H1 (cell line): ENCODE measurements at regions not wholly inside any gene's neighbourhood (a gene's known extent, or its start where the extent isn't known, plus 50 kb on each side); places are given as distances from the start of the nearest gene placed in this dataset.

Source experiments
- CTCF ChIA-PET: fragments of 300-600 bp; sonication (Branson Sonifier 250); formaldehyde crosslinking; loops from one replicate; lab custom pipeline; 2021; ENCODE audit not compliant: partially characterized antibody; lab: Charles Lee
- POLR2A ChIA-PET: fragments of 300-600 bp; sonication (Branson Sonifier 250); formaldehyde crosslinking; loops from one replicate; lab custom pipeline; 2021; ENCODE audit warnings: inconsistent platforms; ENCODE audit not compliant: partially characterized antibody; lab: Charles Lee
- DNase-seq, 2 experiments: peaks; one replicate each; pipeline versions ENCODE4 v3.0.0 to v3.0.0-alpha.2; 2010 to 2022; ENCODE audit warnings: low spot score in 2 of 2, low read depth in 1 of 2, mixed read lengths in 1 of 2
- FAIRE-seq: peaks from 2 replicates; lab custom pipeline; 2011; peaks lifted over from hg19 to GRCh38; lab: Jason Lieb, UNC
- H2AFZ ChIP-seq: 2 replicates; pipeline ENCODE4 v1.8.1; 2012; ENCODE audit warnings: low read length, inconsistent platforms
- H2AK5ac ChIP-seq: 2 replicates; pipeline ENCODE4 v1.6.1; 2013; ENCODE audit warnings: low read depth, low read length
- H2BK120ac ChIP-seq: replicated peaks from 2 replicates; pipeline ENCODE3; 2013; ENCODE audit warnings: low read depth, low read length, inconsistent platforms
- H2BK12ac ChIP-seq: 2 replicates; pipeline ENCODE4 v1.6.1; 2013; ENCODE audit warnings: low read depth, low read length
- H2BK15ac ChIP-seq: 2 replicates; pipeline ENCODE4 v1.6.1; 2013; ENCODE audit warnings: low read length
- H2BK20ac ChIP-seq: 2 replicates; pipeline ENCODE4 v1.6.1; 2013; ENCODE audit warnings: low read length
- H2BK5ac ChIP-seq: 2 replicates; pipeline ENCODE4 v1.6.1; 2013; ENCODE audit warnings: low read depth, low read length
- H3K14ac ChIP-seq: 2 replicates; pipeline ENCODE4 v1.6.1; 2013; ENCODE audit warnings: inconsistent platforms; ENCODE audit not compliant: insufficient read length
- H3K18ac ChIP-seq: 2 replicates; pipeline ENCODE4 v1.6.1; 2013; ENCODE audit warnings: low read length; ENCODE audit errors: extremely low read depth
- H3K23ac ChIP-seq: 2 replicates; pipeline ENCODE4 v1.6.1; 2013; ENCODE audit warnings: inconsistent platforms; ENCODE audit not compliant: insufficient read length
- H3K23me2 ChIP-seq: 2 replicates; pipeline ENCODE4 v1.6.1; 2013; ENCODE audit warnings: low read depth, low read length
- H3K27ac ChIP-seq: 2 replicates; pipeline ENCODE4 v1.6.1; 2011; ENCODE audit warnings: low read depth, low read length, inconsistent platforms
- H3K27me3 ChIP-seq, 4 experiments: replicated peaks in 1 of 4; 1 replicate in 1 of 4; 2 replicates in 3 of 4; pipeline versions ENCODE4 v1.6.1 to v1.8.1; 2011 to 2013; ENCODE audit warnings: low read length in 3 of 4, mild to moderate bottlenecking in 3 of 4, inconsistent platforms in 2 of 4, mixed read lengths in 2 of 4, moderate library complexity in 1 of 4; ENCODE audit not compliant: control insufficient read depth in 3 of 4, insufficient read depth in 3 of 4; ENCODE audit errors: extremely low read depth in 1 of 4
- H3K36me3 ChIP-seq, 4 experiments: 2 replicates each; pipeline versions ENCODE4 v1.6.1 to v1.8.1; 2011 to 2013; ENCODE audit warnings: mild to moderate bottlenecking in 4 of 4, low read length in 3 of 4, moderate library complexity in 2 of 4, control low read depth in 1 of 4, inconsistent platforms in 1 of 4; ENCODE audit not compliant: insufficient read depth in 4 of 4, control insufficient read depth in 2 of 4
- H3K4ac ChIP-seq: replicated peaks from 2 replicates; pipeline ENCODE3; 2013; ENCODE audit warnings: low read length, low read depth, mixed read lengths, inconsistent platforms; ENCODE audit not compliant: insufficient read length
- H3K4me1 ChIP-seq, 4 experiments: replicated peaks in 1 of 4; 1 replicate in 1 of 4; 2 replicates in 3 of 4; pipeline versions ENCODE4 v1.6.1 to v1.8.1; 2011 to 2013; ENCODE audit warnings: low read length in 3 of 4, inconsistent platforms in 2 of 4, mixed read lengths in 1 of 4; ENCODE audit not compliant: insufficient read depth in 4 of 4, control insufficient read depth in 3 of 4
- H3K4me2 ChIP-seq, 2 experiments: 2 replicates each; pipeline versions ENCODE4 v1.6.1 to v1.8.1; 2011 to 2013; ENCODE audit warnings: low read depth in 2 of 2, low read length in 2 of 2, control low read depth in 1 of 2, inconsistent platforms in 1 of 2, mild to moderate bottlenecking in 1 of 2; ENCODE audit not compliant: insufficient read depth in 1 of 2
- H3K4me3 ChIP-seq, 4 experiments: fragments of 200-600, 300-600 bp in 1 of 4; sonication (generic), shearing (Covaris generic), sonication (Bioruptor Twin) in 1 of 4; 2 replicates each; pipeline versions ENCODE4 v1.5.1 to v1.8.1; 2011 to 2016; ENCODE audit warnings: low read length in 4 of 4, low read depth in 3 of 4, control low read depth in 2 of 4, inconsistent platforms in 2 of 4, mild to moderate bottlenecking in 2 of 4, mixed read lengths in 1 of 4, moderate library complexity in 1 of 4; ENCODE audit not compliant: insufficient read depth in 2 of 4; ENCODE audit errors: extremely low read depth in 1 of 4
- H3K56ac ChIP-seq: replicated peaks from 2 replicates; pipeline ENCODE3; 2013; ENCODE audit warnings: low read depth, mild to moderate bottlenecking, mixed read lengths, low read length, inconsistent platforms; ENCODE audit not compliant: insufficient read length
- H3K79me1 ChIP-seq: 2 replicates; pipeline ENCODE4 v1.6.1; 2013; ENCODE audit warnings: low read depth, low read length, control low read depth
- H3K79me2 ChIP-seq, 2 experiments: 2 replicates each; pipeline versions ENCODE4 v1.6.1 to v1.8.1; 2012 to 2013; ENCODE audit warnings: low read length in 2 of 2, mild to moderate bottlenecking in 2 of 2, inconsistent platforms in 1 of 2; ENCODE audit not compliant: insufficient read depth in 2 of 2, control insufficient read depth in 1 of 2
- H3K9ac ChIP-seq, 4 experiments: replicated peaks in 1 of 4; 1 replicate in 1 of 4; 2 replicates in 3 of 4; pipeline versions ENCODE4 v1.6.1 to v1.8.1; 2011 to 2013; ENCODE audit warnings: low read depth in 3 of 4, low read length in 3 of 4, control low read depth in 2 of 4, mild to moderate bottlenecking in 2 of 4, moderate library complexity in 2 of 4, inconsistent platforms in 1 of 4; ENCODE audit errors: extremely low read depth in 1 of 4
- H3K9me3 ChIP-seq, 2 experiments: 2 replicates each; pipeline versions ENCODE4 v1.6.1 to v1.8.1; 2012 to 2013; ENCODE audit warnings: mild to moderate bottlenecking in 2 of 2, moderate library complexity in 2 of 2, control low read depth in 1 of 2, inconsistent platforms in 1 of 2, low read depth in 1 of 2, low read length in 1 of 2, mixed read lengths in 1 of 2; ENCODE audit not compliant: insufficient read depth in 2 of 2
- H4K20me1 ChIP-seq, 2 experiments: replicated peaks in 1 of 2; 2 replicates each; pipeline versions ENCODE3 to v1.8.1; 2011 to 2013; ENCODE audit warnings: inconsistent platforms in 2 of 2, low read length in 2 of 2, mild to moderate bottlenecking in 1 of 2; ENCODE audit not compliant: insufficient read depth in 2 of 2, control insufficient read depth in 1 of 2
- H4K5ac ChIP-seq: 2 replicates; pipeline ENCODE4 v1.6.1; 2013; ENCODE audit warnings: low read length, low read depth, mixed read lengths, inconsistent platforms; ENCODE audit not compliant: insufficient read length
- H4K8ac ChIP-seq: 2 replicates; pipeline ENCODE4 v1.8.0; 2013; ENCODE audit warnings: mild to moderate bottlenecking, moderate library complexity, low read length, inconsistent platforms; ENCODE audit not compliant: insufficient read depth; ENCODE audit errors: extremely low read depth
- H4K91ac ChIP-seq: replicated peaks from 2 replicates; pipeline ENCODE3; 2013; ENCODE audit warnings: low read length, mixed read lengths, inconsistent platforms; ENCODE audit not compliant: insufficient read length
- KDM5A ChIP-seq: fragments of 200-600 bp; IDR thresholded peaks from 2 replicates; pipeline ENCODE4 v1.7.1; 2012; ENCODE audit warnings: mild to moderate bottlenecking, low read length, inconsistent platforms, mixed read lengths
- MAFK ChIP-seq: IDR thresholded peaks from 2 replicates; pipeline ENCODE4 v1.6.1; 2012; ENCODE audit warnings: low read depth, mild to moderate bottlenecking, improper control_type of control experiment, low read length
- RBBP5 ChIP-seq: IDR thresholded peaks from 2 replicates; pipeline ENCODE4 v1.7.1; 2012; ENCODE audit warnings: low read depth, mild to moderate bottlenecking, inconsistent platforms, low read length, moderate library complexity, borderline replicate concordance
- RFX5 ChIP-seq: IDR thresholded peaks from 2 replicates; pipeline ENCODE4 v1.6.1; 2011; ENCODE audit warnings: low read depth, low read length, improper control_type of control experiment, borderline replicate concordance
- SP1 ChIP-seq: IDR thresholded peaks from 2 replicates; pipeline ENCODE4 v1.6.1; 2011; ENCODE audit warnings: low read depth, low read length
- TCF12 ChIP-seq: IDR thresholded peaks from 2 replicates; pipeline ENCODE4 v1.6.1; 2011; ENCODE audit warnings: low read depth, mild to moderate bottlenecking, low read length
- ZNF274 ChIP-seq: IDR thresholded peaks from 2 replicates; pipeline ENCODE4 v1.7.0; 2012; ENCODE audit warnings: low read length, borderline replicate concordance; ENCODE audit errors: extremely low read depth
- WGBS, 2 experiments: shearing (Covaris generic) in 1 of 2; methylation state at CpG; one replicate each; pipeline versions ENCODE4 v1.1.6 to v1.1.7; 2013 to 2015; ENCODE audit warnings: low lambda C conversion rate in 2 of 2, mixed read lengths in 2 of 2, inconsistent platforms in 1 of 2, low coverage in 1 of 2, missing lambda C conversion rate in 1 of 2; ENCODE audit not compliant: insufficient replicate concordance in 2 of 2, insufficient coverage in 1 of 2, insufficient read length in 1 of 2; ENCODE audit errors: extremely low coverage in 1 of 2, missing lambda C conversion rate in 1 of 2; 5-methylcytosine and 5-hydroxymethylcytosine counted together

- Histone ChIP-seq H3K4ac (no peak overlapping the region), H3K79me2 (no peaks in the 10 kb centered on the region), H3K14ac (no peak overlapping the region), H3K18ac (no peak overlapping the region), H2BK120ac (no peak overlapping the region), H2BK12ac (no peak overlapping the region), H2BK5ac (no peak overlapping the region), H3K4me2 (no peak overlapping the region), H3K79me1 (no peaks in the 10 kb centered on the region), H4K91ac (no peak overlapping the region), H3K36me3 (no peaks in the 10 kb centered on the region), H3K23me2 (no peaks in the 10 kb centered on the region)
- ChIA-PET POLR2A (no interaction called here), CTCF (no interaction called here)
- no peak for FAIRE-seq
- TF ChIP-seq RFX5 (no peak), KDM5A (no peak), RBBP5 (no peak), ZNF274 (no peak), SP1 (no peak), TCF12 (no peak), MAFK (no peak)
- TF ChIP-seq, all 59 proteins: peak for 0
- Histone ChIP-seq H4K5ac (no peak overlapping the region), H3K9me3 (no peaks in the 10 kb centered on the region), H3K27me3 (no peaks in the 10 kb centered on the region), H3K56ac (no peak overlapping the region), H3K27ac (no peak overlapping the region), H4K8ac (no peak overlapping the region), H4K20me1 (no peaks in the 10 kb centered on the region), H2AFZ (no peak overlapping the region), H2BK20ac (no peak overlapping the region), H3K4me1 (no peaks in the 10 kb centered on the region), H2BK15ac (no peak overlapping the region), H3K9ac (no peak overlapping the region), H3K23ac (no peak overlapping the region), H3K4me3 (no peak overlapping the region), H2AK5ac (no peak overlapping the region)
- DNase-seq: no peak
- WGBS, 2 experiments: 94% methylated on average over 1 of the region's 1 CpG; no CpG with 5 or more reads in 1 of the 2 experiments
Observed at GRCh38 chr13:61935710-61936109, 520.1 kb upstream of the PCDH20 start.
